ENCODE measurements at regions not wholly inside any gene's neighbourhood (a gene's known extent, or its start where the extent isn't known, plus 50 kb on each side); places are given as distances from the start of the nearest gene placed in this dataset.

GRCh38 chr5:174818430-174818829 lies 94.0 kb downstream of the MSX2 start:
- Histone ChIP-seq H3K4me2 (ENCODE audit: low read depth, low read length, poor library complexity, severe bottlenecking) (no peak overlapping the region), H3K4me1 (ENCODE audit: insufficient read depth, low read length, poor library complexity, severe bottlenecking) (no peaks in the 10 kb centered on the region), H3K9me2 (replicated peaks; ENCODE audit: low read depth, low read length) (no peaks in the 10 kb centered on the region), H3K79me2 (ENCODE audit: insufficient read depth, low read length) (no peaks in the 10 kb centered on the region), H2AFZ (ENCODE audit: low read length) (no peak overlapping the region), H3K9me3 (ENCODE audit: insufficient read depth, low read depth, low read length) (no peaks in the 10 kb centered on the region), H3F3A (ENCODE audit: low read depth) (no peaks in the 10 kb centered on the region), H3K4me3 (ENCODE audit: low read length, poor library complexity, severe bottlenecking) (no peak overlapping the region), H3K36me3 (ENCODE audit: insufficient read depth, low read length) (no peaks in the 10 kb centered on the region), H3K9ac (ENCODE audit: low read depth, low read length, poor library complexity, severe bottlenecking) (no peak overlapping the region), H3K27me3 (ENCODE audit: insufficient read depth, low read length, poor library complexity, severe bottlenecking) (no peaks in the 10 kb centered on the region), H4K20me1 (ENCODE audit: insufficient read depth, low read length, poor library complexity, severe bottlenecking) (no peaks in the 10 kb centered on the region)
- no peak for TF ChIP-seq EZH2phosphoT487 (IDR thresholded peaks at IDR 0.05; ENCODE audit: borderline replicate concordance)
- TF ChIP-seq CTCF (conservative IDR thresholded peaks at IDR 0.05; ENCODE audit: low read length), result no peak

GRCh38 chr5:174817610-174818009 lies 93.2 kb downstream of the MSX2 start:
- Histone ChIP-seq H3K27me3 (ENCODE audit: insufficient read depth, low read length, poor library complexity, severe bottlenecking) (no peaks in the 10 kb centered on the region), H3K9ac (ENCODE audit: low read depth, low read length, poor library complexity, severe bottlenecking) (no peak overlapping the region), H3K4me3 (ENCODE audit: low read length, poor library complexity, severe bottlenecking) (no peak overlapping the region), H3K79me2 (ENCODE audit: insufficient read depth, low read length) (no peaks in the 10 kb centered on the region), H3K4me2 (ENCODE audit: low read depth, low read length, poor library complexity, severe bottlenecking) (no peak overlapping the region), H3K9me3 (ENCODE audit: insufficient read depth, low read depth, low read length) (no peaks in the 10 kb centered on the region), H3K9me2 (replicated peaks; ENCODE audit: low read depth, low read length) (no peaks in the 10 kb centered on the region), H3F3A (ENCODE audit: low read depth) (no peaks in the 10 kb centered on the region), H4K20me1 (ENCODE audit: insufficient read depth, low read length, poor library complexity, severe bottlenecking) (no peaks in the 10 kb centered on the region), H3K36me3 (ENCODE audit: insufficient read depth, low read length) (no peaks in the 10 kb centered on the region), H2AFZ (ENCODE audit: low read length) (no peak overlapping the region), H3K4me1 (ENCODE audit: insufficient read depth, low read length, poor library complexity, severe bottlenecking) (no peaks in the 10 kb centered on the region)
- TF ChIP-seq EZH2phosphoT487 (IDR thresholded peaks at IDR 0.05; ENCODE audit: borderline replicate concordance) (no peak), CTCF (conservative IDR thresholded peaks at IDR 0.05; ENCODE audit: low read length) (no peak)

- Histone ChIP-seq H3K36me3 (ENCODE audit: insufficient read depth, low read length) (no peaks in the 10 kb centered on the region), H3K79me2 (ENCODE audit: insufficient read depth, low read length) (no peaks in the 10 kb centered on the region), H2AFZ (ENCODE audit: low read length) (no peak overlapping the region), H3K9me3 (ENCODE audit: insufficient read depth, low read depth, low read length) (no peaks in the 10 kb centered on the region), H3K4me2 (ENCODE audit: low read depth, low read length, poor library complexity, severe bottlenecking) (no peak overlapping the region), H3K9ac (ENCODE audit: low read depth, low read length, poor library complexity, severe bottlenecking) (no peak overlapping the region), H4K20me1 (ENCODE audit: insufficient read depth, low read length, poor library complexity, severe bottlenecking) (no peaks in the 10 kb centered on the region), H3K27me3 (ENCODE audit: insufficient read depth, low read length, poor library complexity, severe bottlenecking) (no peaks in the 10 kb centered on the region), H3K9me2 (replicated peaks; ENCODE audit: low read depth, low read length) (no peaks in the 10 kb centered on the region), H3K4me3 (ENCODE audit: low read length, poor library complexity, severe bottlenecking) (no peak overlapping the region), H3K4me1 (ENCODE audit: insufficient read depth, low read length, poor library complexity, severe bottlenecking) (no peaks in the 10 kb centered on the region), H3F3A (ENCODE audit: low read depth) (no peaks in the 10 kb centered on the region)
- TF ChIP-seq EZH2phosphoT487 (IDR thresholded peaks at IDR 0.05; ENCODE audit: borderline replicate concordance) (no peak), CTCF (conservative IDR thresholded peaks at IDR 0.05; ENCODE audit: low read length) (no peak; the same call in 1 of the 2 replicates)
Measured at GRCh38 chr5:174816858-174817257, 92.5 kb downstream of the MSX2 start.
